Cardiac fibroblast (primary cell): ENCODE measurements at regions not wholly inside any gene's neighbourhood (a gene's known extent, or its start where the extent isn't known, plus 50 kb on each side); places are given as distances from the start of the nearest gene placed in this dataset.
"Not testable (repeated sequence)": the region's sequence is repeated elsewhere in the genome, so short reads cannot be mapped to it uniquely, and the experiment has no call there.

Experiments
- DNase-seq, 2 donors: peaks; one replicate each; pipeline versions ENCODE4 v3.0.0 to v3.0.0-alpha.2; 2010; ENCODE audit warnings: low read depth in 2 of 2
- H3K4me3 ChIP-seq, 2 donors: replicated peaks in 1 of 2; 1 replicate in 1 of 2; 2 replicates in 1 of 2; pipeline ENCODE4 v1.5.1; 2011; ENCODE audit warnings: low read depth in 2 of 2, low read length in 2 of 2, mild to moderate bottlenecking in 2 of 2, moderate library complexity in 1 of 2
- CTCF ChIP-seq: IDR thresholded peaks from one replicate; pipeline ENCODE4 v1.5.1; 2011; ENCODE audit warnings: low read depth, mild to moderate bottlenecking, low read length, inconsistent platforms

- DNase-seq, H3K4me3 ChIP-seq: not testable (repeated sequence)
These were observed 59.2 kb downstream of the CXorf49B start for GRCh38 chrX:71822314-71822713.

GRCh38 chrX:71823391-71824057 lies 60.4 kb downstream of the CXorf49B start:
- H3K4me3 ChIP-seq, result no peak overlapping the region
- no peak for DNase-seq
- no peak for TF ChIP-seq CTCF

- DNase-seq, result no peak
These were observed 64.9 kb downstream of the CXorf49B start for GRCh38 chrX:71828086-71828485.

GRCh38 chrX:71838092-71838491 lies 72.6 kb upstream of the NHSL2 start:
- H3K4me3 ChIP-seq, DNase-seq: not testable (repeated sequence)

More at GRCh38 chrX:71828086-71828485, 64.9 kb downstream of the CXorf49B start:
- no peak overlapping the region for H3K4me3 ChIP-seq
- TF ChIP-seq CTCF, result no peak

- DNase-seq, result peak in 1 of 2 donors; percentile 36
- no peak overlapping the region for H3K4me3 ChIP-seq
- no peak for TF ChIP-seq CTCF
These were observed 64.2 kb upstream of the NHSL2 start for GRCh38 chrX:71846429-71846828.

GRCh38 chrX:71852182-71852581 lies 58.5 kb upstream of the NHSL2 start:
- DNase-seq, result no peak
- H3K4me3 ChIP-seq, result no peak overlapping the region
- no peak for TF ChIP-seq CTCF

GRCh38 chrX:71859637-71860036 lies 51.0 kb upstream of the NHSL2 start:
- TF ChIP-seq CTCF, result peak; percentile 33
- peak; percentile 50 for DNase-seq
- no peak overlapping the region for H3K4me3 ChIP-seq
